Mucosa of stomach (tissue), 1 donor: ENCODE measurements at regions not wholly inside any gene's neighbourhood (a gene's known extent, or its start where the extent isn't known, plus 50 kb on each side); places are given as distances from the start of the nearest gene placed in this dataset.

Experiments
- H3K27me3 ChIP-seq: one replicate; pipeline ENCODE4 v1.7.0; 2013; ENCODE audit warnings: mild to moderate bottlenecking, low read length; ENCODE audit not compliant: control insufficient read depth, insufficient read depth
- H3K36me3 ChIP-seq: one replicate; pipeline ENCODE4 v1.7.0; 2013; ENCODE audit warnings: low read length; ENCODE audit not compliant: control insufficient read depth, insufficient read depth
- H3K4me1 ChIP-seq: one replicate; pipeline ENCODE4 v1.7.0; 2013; ENCODE audit warnings: mild to moderate bottlenecking, low read length; ENCODE audit not compliant: control insufficient read depth, insufficient read depth
- H3K4me3 ChIP-seq: one replicate; pipeline ENCODE4 v1.7.0; 2013; ENCODE audit warnings: low read length
- H3K9ac ChIP-seq: one replicate; pipeline ENCODE4 v1.7.0; 2013; ENCODE audit warnings: mild to moderate bottlenecking, low read length, moderate library complexity
- H3K9me3 ChIP-seq: one replicate; pipeline ENCODE4 v1.7.0; 2013; ENCODE audit warnings: mild to moderate bottlenecking, low read length, moderate library complexity; ENCODE audit not compliant: control insufficient read depth
- donor health status: Pancreatic carcinoma.

DNA sequence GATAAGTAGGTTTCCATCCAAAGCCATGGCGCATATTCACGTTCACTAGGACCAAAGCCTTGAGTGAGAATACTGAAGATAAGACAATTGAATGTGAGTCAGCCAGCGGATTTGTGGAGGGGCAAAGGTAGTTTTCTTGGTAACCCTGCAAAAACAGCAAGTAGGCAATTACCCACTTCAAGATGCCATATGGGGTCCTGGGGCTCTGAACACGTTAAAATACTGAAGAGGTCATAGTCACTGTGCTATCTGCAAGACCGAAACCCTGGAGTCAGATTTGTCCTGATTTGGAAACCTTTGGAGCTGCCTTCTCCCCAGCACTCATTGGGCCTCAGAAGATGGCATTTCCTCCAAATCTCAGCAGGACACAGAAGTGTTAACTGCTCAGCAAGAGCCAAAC is 646.9 kb upstream of the LMCD1 start:
- H3K27me3 ChIP-seq: no peaks in the 10 kb centered on the region
- H3K4me1 ChIP-seq: no peaks in the 10 kb centered on the region
- no peak overlapping the region for H3K4me3 ChIP-seq
- no peaks in the 10 kb centered on the region for H3K36me3 ChIP-seq
- no peaks in the 10 kb centered on the region for H3K9me3 ChIP-seq
- H3K9ac ChIP-seq: no peak overlapping the region

DNA sequence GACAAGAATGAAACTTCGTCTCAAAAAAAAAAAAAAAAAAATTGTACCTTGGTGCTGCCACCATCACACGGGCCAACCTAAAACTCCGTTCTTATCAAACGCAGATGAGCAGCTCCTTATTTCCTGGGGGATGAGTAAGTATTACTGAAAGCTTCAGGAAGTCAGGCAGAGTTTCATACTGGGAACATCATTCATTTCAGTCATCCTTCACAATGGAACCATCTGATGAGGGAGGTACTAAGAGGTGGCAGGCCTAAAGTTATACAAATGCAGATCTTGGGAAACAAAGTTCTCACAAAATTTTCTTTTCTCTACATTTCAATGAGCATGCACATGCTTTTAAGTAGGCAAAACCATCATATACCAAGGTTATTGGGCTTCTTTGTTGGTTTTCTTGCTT is 636.0 kb upstream of the LMCD1 start:
- Histone ChIP-seq H3K4me3 (no peak overlapping the region), H3K27me3 (no peaks in the 10 kb centered on the region), H3K9ac (no peak overlapping the region), H3K36me3 (no peaks in the 10 kb centered on the region), H3K4me1 (no peaks in the 10 kb centered on the region), H3K9me3 (no peaks in the 10 kb centered on the region)

DNA sequence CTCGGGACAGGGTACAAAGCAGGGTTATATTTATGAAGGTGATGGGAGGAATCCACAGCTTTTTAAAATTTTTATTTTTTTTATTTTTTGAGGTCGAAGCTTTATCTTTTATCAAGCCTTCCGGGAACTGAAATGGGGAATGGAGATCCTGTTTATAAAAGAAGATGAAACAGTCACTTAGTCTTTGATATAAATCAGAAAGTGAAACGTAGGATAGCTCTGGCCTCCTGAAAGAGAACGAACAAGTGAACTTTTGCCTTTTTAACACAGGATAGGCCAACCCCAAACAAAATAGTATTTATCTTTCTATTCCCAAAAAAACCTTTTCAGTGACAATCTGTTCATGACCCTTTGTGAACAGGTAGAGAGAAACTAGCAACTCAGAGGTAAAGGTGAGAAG is 634.0 kb upstream of the LMCD1 start:
- H3K9me3 ChIP-seq: no peaks in the 10 kb centered on the region
- no peaks in the 10 kb centered on the region for H3K36me3 ChIP-seq
- H3K4me3 ChIP-seq: no peak overlapping the region
- no peaks in the 10 kb centered on the region for H3K4me1 ChIP-seq
- H3K27me3 ChIP-seq: no peaks in the 10 kb centered on the region
- no peak overlapping the region for H3K9ac ChIP-seq

DNA sequence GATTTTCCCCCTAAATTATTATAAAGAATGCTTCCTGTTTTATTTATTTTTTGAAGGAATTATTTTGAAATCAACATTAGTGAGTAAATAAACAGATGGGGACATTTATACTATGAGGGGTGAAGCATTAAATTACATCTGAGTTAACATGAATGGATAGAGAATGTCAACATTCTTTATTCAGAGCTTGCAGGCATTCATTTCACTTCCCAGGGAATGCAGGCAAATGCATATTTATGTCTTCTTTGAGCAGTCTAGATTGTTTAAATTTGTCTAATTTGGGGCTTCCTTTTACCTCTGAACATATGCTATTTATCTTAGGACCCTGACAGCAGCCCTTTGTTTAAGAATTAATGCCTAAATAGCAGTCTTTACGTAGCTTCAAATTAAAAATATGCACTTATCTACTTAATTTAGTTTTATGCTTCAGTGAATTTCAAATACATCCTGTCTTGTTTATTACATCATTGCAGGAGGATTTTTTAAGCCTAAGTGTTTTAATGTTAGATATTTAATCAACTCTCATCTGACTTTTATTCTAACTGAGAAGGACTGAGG is 630.5 kb upstream of the LMCD1 start:
- H3K4me3 ChIP-seq: no peak overlapping the region
- H3K9ac ChIP-seq: no peak overlapping the region
- H3K4me1 ChIP-seq: no peaks in the 10 kb centered on the region
- no peaks in the 10 kb centered on the region for H3K9me3 ChIP-seq
- H3K36me3 ChIP-seq: no peaks in the 10 kb centered on the region
- no peaks in the 10 kb centered on the region for H3K27me3 ChIP-seq

DNA sequence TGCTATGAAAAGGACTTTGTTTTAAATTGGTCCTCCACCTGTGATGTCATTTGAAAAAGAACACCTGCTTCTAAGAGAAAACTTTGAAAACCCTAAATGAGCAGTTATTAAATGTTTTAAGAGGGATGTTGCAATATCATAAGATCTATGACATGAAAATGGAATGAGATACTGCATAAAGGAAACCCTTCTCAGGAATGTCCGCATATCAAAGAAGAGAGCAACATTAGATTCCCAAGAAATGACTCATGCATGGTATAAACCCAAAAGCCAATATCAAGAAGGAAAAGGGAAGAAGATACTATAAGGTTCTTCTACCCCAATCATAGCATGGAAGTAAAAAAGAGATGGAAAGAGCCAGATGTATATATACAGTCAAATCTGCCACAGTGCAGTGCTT is 627.5 kb upstream of the LMCD1 start:
- H3K4me1 ChIP-seq: peaks cover 7% of the 10 kb centered on the region
- H3K9me3 ChIP-seq: no peaks in the 10 kb centered on the region
- H3K4me3 ChIP-seq: no peak overlapping the region
- H3K36me3 ChIP-seq: no peaks in the 10 kb centered on the region
- H3K9ac ChIP-seq: no peak overlapping the region
- H3K27me3 ChIP-seq: no peaks in the 10 kb centered on the region

DNA sequence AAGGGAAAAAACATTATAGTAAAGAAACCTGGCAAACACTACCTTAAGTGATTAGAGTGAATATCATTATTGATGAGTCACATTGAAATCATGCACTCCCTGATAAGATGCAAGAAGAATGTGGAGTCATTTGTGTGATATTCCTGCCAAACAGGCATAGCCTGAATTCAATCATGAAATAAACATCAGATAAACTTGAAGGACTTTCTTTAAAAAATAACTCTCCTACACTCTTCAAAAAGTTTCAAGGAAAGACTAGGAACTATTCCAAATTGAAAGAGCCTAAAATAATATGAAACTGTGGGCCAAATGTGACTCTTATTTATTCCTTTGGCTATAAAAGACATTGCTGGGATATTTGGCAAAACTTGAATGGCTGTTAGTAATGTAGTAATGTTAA is 625.7 kb upstream of the LMCD1 start:
- Histone ChIP-seq H3K27me3 (no peaks in the 10 kb centered on the region), H3K4me3 (no peak overlapping the region), H3K36me3 (no peaks in the 10 kb centered on the region), H3K9me3 (no peaks in the 10 kb centered on the region), H3K9ac (no peak overlapping the region), H3K4me1 (peaks cover 7% of the 10 kb centered on the region)

DNA sequence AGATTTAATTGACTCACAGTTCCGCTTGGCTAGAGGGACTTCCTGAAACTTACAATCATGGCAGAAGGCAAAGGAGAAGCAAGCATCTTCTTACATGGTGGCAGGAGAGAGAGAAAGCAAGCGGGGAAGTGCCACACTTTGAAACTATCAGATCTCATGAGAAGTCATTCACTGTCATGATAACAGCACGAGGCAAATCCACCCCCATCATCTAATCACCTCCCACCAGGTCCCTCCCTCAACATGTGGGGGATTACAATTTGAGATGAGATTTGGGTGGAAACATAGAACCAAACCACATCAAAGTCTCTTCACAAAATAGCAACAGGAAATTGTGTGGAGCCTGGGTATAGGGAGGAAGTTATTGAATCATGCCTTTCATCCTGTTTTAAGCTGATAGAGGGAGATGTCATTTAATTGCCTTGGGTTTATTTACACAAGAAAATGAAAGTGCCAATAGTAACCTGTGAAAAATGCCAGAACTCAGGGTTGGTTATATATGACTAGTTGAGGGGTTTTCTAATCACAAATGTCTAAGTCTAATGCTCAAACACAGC is 624.8 kb upstream of the LMCD1 start:
- Histone ChIP-seq H3K27me3 (no peaks in the 10 kb centered on the region), H3K36me3 (no peaks in the 10 kb centered on the region), H3K4me1 (peaks cover 7% of the 10 kb centered on the region), H3K4me3 (no peak overlapping the region), H3K9ac (no peak overlapping the region), H3K9me3 (no peaks in the 10 kb centered on the region)

DNA sequence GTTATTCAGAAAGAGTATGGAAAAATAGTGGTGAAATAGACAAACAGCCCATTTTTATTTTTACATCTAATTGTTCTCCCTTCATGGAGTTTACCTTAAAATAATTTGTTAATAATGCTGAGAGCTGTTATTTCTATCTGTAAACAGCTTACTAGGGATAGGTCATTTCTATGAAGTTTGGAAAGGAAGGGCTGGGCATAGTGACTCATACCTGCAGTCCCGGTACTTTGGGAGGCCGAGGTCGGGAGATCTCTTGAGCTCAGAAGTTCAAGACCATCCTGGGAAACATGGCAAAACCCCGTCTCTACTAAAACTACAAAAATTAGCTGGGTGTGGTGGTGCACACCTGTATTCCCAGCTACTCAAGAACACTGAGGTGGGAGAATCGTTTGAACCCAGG is 624.3 kb upstream of the LMCD1 start:
- peaks cover 7% of the 10 kb centered on the region for H3K4me1 ChIP-seq
- H3K4me3 ChIP-seq: no peak overlapping the region
- no peaks in the 10 kb centered on the region for H3K9me3 ChIP-seq
- no peaks in the 10 kb centered on the region for H3K36me3 ChIP-seq
- H3K9ac ChIP-seq: no peak overlapping the region
- no peaks in the 10 kb centered on the region for H3K27me3 ChIP-seq

DNA sequence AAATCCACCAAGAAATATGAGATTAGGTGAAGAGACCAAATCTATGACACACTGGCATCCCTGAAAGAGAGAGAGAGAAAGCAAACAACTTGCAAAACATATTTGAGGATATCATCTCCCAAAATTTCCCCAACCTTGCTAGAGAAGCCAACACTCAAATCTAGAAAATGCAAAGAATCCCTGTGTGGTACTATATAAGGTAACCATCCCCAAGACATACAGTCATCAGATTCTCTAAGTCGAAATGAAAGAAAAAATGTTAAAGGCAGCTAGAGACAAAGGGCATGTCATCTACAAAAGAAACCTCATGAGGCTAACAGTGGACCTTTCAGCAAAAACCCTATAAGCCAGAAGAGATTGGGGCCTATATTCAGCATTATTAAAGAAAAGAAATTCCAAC is 622.1 kb upstream of the LMCD1 start:
- no peaks in the 10 kb centered on the region for H3K27me3 ChIP-seq
- no peak overlapping the region for H3K4me3 ChIP-seq
- H3K9ac ChIP-seq: no peak overlapping the region
- H3K4me1 ChIP-seq: peaks cover 7% of the 10 kb centered on the region
- no peaks in the 10 kb centered on the region for H3K36me3 ChIP-seq
- H3K9me3 ChIP-seq: no peaks in the 10 kb centered on the region

DNA sequence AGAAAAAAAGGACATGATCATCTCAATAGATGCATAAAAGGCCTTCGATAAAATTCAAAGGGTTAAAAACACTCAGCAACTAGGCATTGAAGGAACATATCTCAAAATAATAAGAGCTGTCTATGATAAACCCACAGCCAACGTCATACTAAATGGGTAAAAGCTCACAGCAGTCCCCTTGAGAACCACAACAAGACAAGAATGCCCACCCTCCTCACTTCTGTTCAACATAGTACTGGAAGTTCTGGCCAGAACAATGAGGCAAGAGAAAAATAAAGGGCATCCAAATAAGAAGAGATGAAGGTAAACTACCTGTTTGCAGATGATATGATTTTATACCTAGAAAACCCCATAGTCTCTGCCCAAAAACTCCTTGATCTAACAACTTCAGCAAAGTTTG is 619.7 kb upstream of the LMCD1 start:
- Histone ChIP-seq H3K27me3 (no peaks in the 10 kb centered on the region), H3K9ac (no peak overlapping the region), H3K9me3 (no peaks in the 10 kb centered on the region), H3K4me1 (peaks cover 2% of the 10 kb centered on the region), H3K4me3 (no peak overlapping the region), H3K36me3 (no peaks in the 10 kb centered on the region)

DNA sequence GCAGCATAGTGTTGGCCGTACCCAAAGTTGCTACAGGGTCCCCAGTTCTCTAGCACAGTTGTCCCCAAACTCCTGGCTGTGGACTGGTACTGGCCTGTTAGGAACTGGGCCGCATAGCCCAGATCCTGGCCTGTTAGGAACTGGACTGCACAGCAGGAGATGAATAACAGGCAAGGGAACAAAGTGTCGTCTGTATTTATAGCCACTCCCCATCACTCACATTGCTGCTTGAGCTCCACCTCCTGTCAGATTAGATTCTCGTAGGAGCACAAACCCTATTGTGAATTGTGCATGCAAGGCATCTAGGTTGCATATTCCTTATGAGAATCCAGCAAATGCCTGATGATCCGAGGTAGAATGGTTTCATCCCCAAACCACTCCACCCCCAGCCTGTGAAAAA is 604.0 kb upstream of the LMCD1 start:
- Histone ChIP-seq H3K27me3 (no peaks in the 10 kb centered on the region), H3K4me1 (peaks cover 3% of the 10 kb centered on the region), H3K9ac (no peak overlapping the region), H3K4me3 (no peak overlapping the region), H3K9me3 (no peaks in the 10 kb centered on the region), H3K36me3 (no peaks in the 10 kb centered on the region)

DNA sequence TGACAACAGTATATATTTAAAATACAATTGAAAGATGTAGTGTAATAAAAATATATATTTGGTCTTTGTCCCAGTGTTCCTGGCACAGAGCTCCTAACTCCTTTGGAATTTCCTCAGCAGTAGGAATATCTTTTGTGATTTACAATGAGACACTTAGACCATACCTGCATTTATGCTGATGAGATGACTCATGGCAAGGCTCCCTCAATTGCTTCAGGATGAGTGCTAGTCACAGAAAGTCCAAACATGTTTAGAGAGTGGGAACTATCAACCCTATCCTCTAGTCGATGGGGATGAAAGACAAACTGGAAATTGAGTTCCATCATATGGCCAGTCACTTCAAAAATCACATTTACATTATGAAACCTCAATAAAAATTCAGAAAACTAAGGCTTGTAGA is 588.3 kb upstream of the LMCD1 start:
- H3K27me3 ChIP-seq: no peaks in the 10 kb centered on the region
- no peaks in the 10 kb centered on the region for H3K36me3 ChIP-seq
- H3K4me1 ChIP-seq: no peaks in the 10 kb centered on the region
- H3K9ac ChIP-seq: no peak overlapping the region
- no peak overlapping the region for H3K4me3 ChIP-seq
- no peaks in the 10 kb centered on the region for H3K9me3 ChIP-seq

DNA sequence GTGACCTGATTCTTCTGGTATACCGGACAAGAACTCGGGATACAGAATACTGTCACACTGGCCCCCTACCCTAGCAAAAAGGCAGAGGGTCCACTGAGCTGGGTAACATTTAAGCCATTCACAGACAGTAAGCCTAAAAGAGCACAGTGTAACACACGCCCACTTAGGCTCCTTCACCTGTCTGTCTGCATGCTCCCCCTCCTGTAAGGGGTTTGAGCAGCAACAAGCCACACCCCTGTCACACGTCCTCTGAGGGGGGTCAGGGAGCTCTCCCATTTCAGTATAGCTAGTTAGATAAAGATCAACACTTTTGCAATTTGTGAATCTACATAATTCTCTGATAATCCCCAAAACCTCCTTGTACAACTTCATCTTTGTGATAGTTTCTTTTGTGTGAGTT is 586.3 kb upstream of the LMCD1 start:
- H3K9me3 ChIP-seq: no peaks in the 10 kb centered on the region
- H3K27me3 ChIP-seq: no peaks in the 10 kb centered on the region
- no peak overlapping the region for H3K9ac ChIP-seq
- no peaks in the 10 kb centered on the region for H3K36me3 ChIP-seq
- H3K4me1 ChIP-seq: no peaks in the 10 kb centered on the region
- no peak overlapping the region for H3K4me3 ChIP-seq
